GM21390 (cell line): ENCODE measurements at regions not wholly inside any gene's neighbourhood (a gene's known extent, or its start where the extent isn't known, plus 50 kb on each side); places are given as distances from the start of the nearest gene placed in this dataset.

ENCODE experiments used
- ATAC-seq: cut with Tn5 transposase; IDR thresholded peaks from one replicate; pipeline ENCODE4 v1.9.1; 2021; ENCODE audit not compliant: unreplicated experiment

GRCh38 chr10:108204528-108205305 lies 1040.2 kb upstream of the SORCS1 start:
- ATAC-seq: peak; percentile 75

- no peak for ATAC-seq
Measured at GRCh38 chr10:108203905-108204527, 1039.5 kb upstream of the SORCS1 start.

- no peak for ATAC-seq
Measured at GRCh38 chr10:108187408-108188012, 1023.0 kb upstream of the SORCS1 start.

GRCh38 chr10:108184114-108184513 lies 1019.6 kb upstream of the SORCS1 start:
- no peak for ATAC-seq

- no peak for ATAC-seq
Measured at GRCh38 chr10:108180878-108181277, 1016.4 kb upstream of the SORCS1 start.

- no peak for ATAC-seq
Measured at GRCh38 chr10:108169846-108170245, 1005.3 kb upstream of the SORCS1 start.

- no peak for ATAC-seq
Measured at GRCh38 chr10:108167766-108168165, 1003.3 kb upstream of the SORCS1 start.

- no peak for ATAC-seq
Measured at GRCh38 chr10:108166401-108166800, 1001.9 kb upstream of the SORCS1 start.

- no peak for ATAC-seq
Measured at GRCh38 chr10:108147346-108147745, 982.8 kb upstream of the SORCS1 start.

GRCh38 chr10:108141064-108141463 lies 976.6 kb upstream of the SORCS1 start:
- no peak for ATAC-seq

GRCh38 chr10:108132303-108132702 lies 967.8 kb upstream of the SORCS1 start:
- no peak for ATAC-seq

GRCh38 chr10:108130575-108130974 lies 966.1 kb upstream of the SORCS1 start:
- no peak for ATAC-seq

- ATAC-seq: no peak
Measured at GRCh38 chr10:108112218-108112617, 947.7 kb upstream of the SORCS1 start.

- ATAC-seq: no peak
Measured at GRCh38 chr10:108104551-108105156, 940.1 kb upstream of the SORCS1 start.

- ATAC-seq: no peak
Measured at GRCh38 chr10:108097258-108097657, 932.8 kb upstream of the SORCS1 start.

- ATAC-seq: no peak
Measured at GRCh38 chr10:108095932-108096925, 931.7 kb upstream of the SORCS1 start.

GRCh38 chr10:108090476-108091215 lies 926.1 kb upstream of the SORCS1 start:
- no peak for ATAC-seq

- no peak for ATAC-seq
Measured at GRCh38 chr10:108086502-108086901, 922.0 kb upstream of the SORCS1 start.

- no peak for ATAC-seq
Measured at GRCh38 chr10:108082596-108082995, 918.1 kb upstream of the SORCS1 start.

- no peak for ATAC-seq
Measured at GRCh38 chr10:108078263-108078662, 913.8 kb upstream of the SORCS1 start.
